HCT116 (cell line): ENCODE measurements at regions not wholly inside any gene's neighbourhood (a gene's known extent, or its start where the extent isn't known, plus 50 kb on each side); places are given as distances from the start of the nearest gene placed in this dataset.

Experiments used
- CTCF ChIP-seq, 3 experiments: fragments of 200-600 bp in 1 of 3; sonication (generic) in 1 of 3; IDR thresholded peaks in 2 of 3; conservative IDR thresholded peaks in 1 of 3; 2 replicates each; pipeline ENCODE4 v1.5.1; 2012 to 2017; ENCODE audit warnings: low read depth in 2 of 3, low read length in 2 of 3, antibody characterized with exemption in 1 of 3, borderline replicate concordance in 1 of 3, control low read depth in 1 of 3, mild to moderate bottlenecking in 1 of 3, mixed read lengths in 1 of 3, mixed run types in 1 of 3, moderate library complexity in 1 of 3; ENCODE audit not compliant: insufficient read depth in 1 of 3
- EZH2 ChIP-seq: fragments of 200-600 bp; sonication (generic); IDR thresholded peaks from 2 replicates; pipeline ENCODE4 v1.6.1; 2017; ENCODE audit warnings: antibody characterized with exemption, mixed run types
- POLR2A ChIP-seq: IDR thresholded peaks from 2 replicates; pipeline ENCODE4 v1.7.0; 2011; ENCODE audit warnings: borderline replicate concordance; ENCODE audit not compliant: insufficient read depth, insufficient read length; ENCODE audit errors: extremely low read depth
- POLR2AphosphoS5 ChIP-seq: IDR thresholded peaks from 2 replicates; pipeline ENCODE4 v1.6.1; 2011; ENCODE audit warnings: mild to moderate bottlenecking, low read depth, low read length, moderate library complexity

DNA sequence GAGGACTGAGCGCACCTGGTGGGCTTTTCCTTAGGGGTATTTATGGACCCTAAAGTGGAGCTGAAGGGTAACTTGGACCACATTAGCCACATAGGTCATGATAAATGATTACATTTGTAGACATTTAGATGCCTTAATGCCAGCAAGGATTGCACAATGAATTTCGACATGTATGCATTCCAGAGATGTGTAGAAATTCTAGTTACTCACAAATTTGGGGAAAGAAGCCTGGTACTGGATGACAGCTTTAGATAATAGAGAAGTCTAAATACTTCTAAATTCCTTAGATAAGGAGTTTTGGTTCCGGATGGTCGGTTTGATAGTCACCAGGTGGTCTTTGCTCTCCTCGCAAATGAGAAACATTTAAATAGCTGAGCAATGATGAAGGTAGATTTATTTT lies 609.5 kb upstream of the PRKX start:
- no peak for TF ChIP-seq CTCF (IDR thresholded peaks at IDR 0.05 in 2 of 3, conservative IDR thresholded peaks at IDR 0.05 in 1 of 3; ENCODE audit: borderline replicate concordance in 1 of 3, insufficient read depth in 1 of 3, low read depth in 2 of 3, low read length in 2 of 3)
- no peak for TF ChIP-seq POLR2A
- TF ChIP-seq POLR2AphosphoS5 = no peak
- no peak for TF ChIP-seq EZH2
